ENCODE measurements at regions not wholly inside any gene's neighbourhood (a gene's known extent, or its start where the extent isn't known, plus 50 kb on each side); places are given as distances from the start of the nearest gene placed in this dataset.
A peak's percentile ranks its signal among the peaks of the same experiment; 100 is the strongest.

GRCh38 chr2:217749008-217749407, 253.8 kb downstream of the TNS1 start:
- H3K27ac ChIP-seq: no peak overlapping the region
- H3K4me1 ChIP-seq: peaks cover 0 to 14% (median 10%) of the 10 kb centered on the region in 3 donors
- no peaks in the 10 kb centered on the region for H3K9me3 ChIP-seq
- TF ChIP-seq POLR2A (IDR thresholded peaks at IDR 0.05): no peak
- no peaks in the 10 kb centered on the region for H3K36me3 ChIP-seq
- DNase-seq: no peak
- H3K27me3 ChIP-seq: no peaks in the 10 kb centered on the region
- H3K4me3 ChIP-seq: no peak overlapping the region
- WGBS, 2 donors: 55% methylated on average over 4 of the region's 5 CpGs; no CpG with 5 or more reads in 1 of the 2 donors
- intact Hi-C loops (cut with DNase I): no loop called here

- intact Hi-C loops (cut with DNase I): no loop called here
- H3K9me3 ChIP-seq: no peaks in the 10 kb centered on the region
- no peaks in the 10 kb centered on the region for H3K27me3 ChIP-seq
- H3K36me3 ChIP-seq: no peaks in the 10 kb centered on the region
- TF ChIP-seq CTCF (IDR thresholded peaks at IDR 0.05) (no peak), POLR2A (IDR thresholded peaks at IDR 0.05) (no peak)
- no peak overlapping the region for H3K27ac ChIP-seq
- WGBS, 2 donors: 57 to 100% methylated on average over 1 to 2 of the region's 3 CpGs
- no peak for DNase-seq
- no peak overlapping the region for H3K4me3 ChIP-seq
- peaks cover 0 to 11% (median 6%) of the 10 kb centered on the region in 3 donors for H3K4me1 ChIP-seq
These were observed 256.0 kb downstream of the TNS1 start for GRCh38 chr2:217746808-217747207.

GRCh38 chr2:217743966-217744761, 258.6 kb downstream of the TNS1 start:
- Histone ChIP-seq H3K27ac (no peak overlapping the region), H3K36me3 (no peaks in the 10 kb centered on the region), H3K9me3 (no peaks in the 10 kb centered on the region), H3K27me3 (no peaks in the 10 kb centered on the region), H3K4me3 (no peak overlapping the region), H3K4me1 (peaks cover 0 to 18% (median 6%) of the 10 kb centered on the region in 3 donors)
- intact Hi-C loops (cut with DNase I): no loop called here
- WGBS, 2 donors: 73 to 79% methylated on average over 5 to 6 of the region's 6 CpGs
- TF ChIP-seq POLR2A (IDR thresholded peaks at IDR 0.05) (no peak), CTCF (IDR thresholded peaks at IDR 0.05) (no peak)
- DNase-seq: no peak

- intact Hi-C loops (cut with DNase I): no loop called here
- Histone ChIP-seq H3K27me3 (no peaks in the 10 kb centered on the region), H3K4me3 (no peak overlapping the region), H3K27ac (peak overlapping the region in 1 of 4 donors; percentile 11), H3K36me3 (no peaks in the 10 kb centered on the region), H3K4me1 (peaks cover 0 to 18% (median 4%) of the 10 kb centered on the region in 3 donors), H3K9me3 (no peaks in the 10 kb centered on the region)
- DNase-seq: no peak
- TF ChIP-seq POLR2A (IDR thresholded peaks at IDR 0.05) (no peak), CTCF (IDR thresholded peaks at IDR 0.05) (no peak)
- 87 to 88% methylated on average over 1 to 2 of the region's 2 CpGs for WGBS, 2 donors
These were observed 259.4 kb downstream of the TNS1 start for GRCh38 chr2:217743407-217743806.

- no peaks in the 10 kb centered on the region for H3K9me3 ChIP-seq
- no peak for DNase-seq
- H3K36me3 ChIP-seq: no peaks in the 10 kb centered on the region
- H3K27me3 ChIP-seq: no peaks in the 10 kb centered on the region
- WGBS, 2 donors: 77 to 86% methylated on average over 5 of the region's 5 CpGs
- H3K4me3 ChIP-seq: no peak overlapping the region
- peaks cover 0 to 20% (median 4%) of the 10 kb centered on the region in 3 donors for H3K4me1 ChIP-seq
- peak overlapping the region in 1 of 4 donors; percentile 11 for H3K27ac ChIP-seq
- no peak for TF ChIP-seq CTCF (IDR thresholded peaks at IDR 0.05)
- no peak for TF ChIP-seq POLR2A (IDR thresholded peaks at IDR 0.05)
- intact Hi-C loops (cut with DNase I): no loop called here
These were observed 260.0 kb downstream of the TNS1 start for GRCh38 chr2:217742841-217743240.
